GM18507 (cell line): ENCODE measurements at regions not wholly inside any gene's neighbourhood (a gene's known extent, or its start where the extent isn't known, plus 50 kb on each side); places are given as distances from the start of the nearest gene placed in this dataset.
"Not testable (repeated sequence)": the region's sequence is repeated elsewhere in the genome, so short reads cannot be mapped to it uniquely, and the experiment has no call there.

Source experiments
- DNase-seq: peaks from one replicate; pipeline ENCODE4 v3.0.0; 2011; ENCODE audit warnings: low read depth; ENCODE audit not compliant: insufficient read length; ENCODE audit errors: extremely low spot score
- FAIRE-seq: peaks from 2 replicates; lab custom pipeline; 2011; peaks lifted over from hg19 to GRCh38; lab: Jason Lieb, UNC

- FAIRE-seq = no peak
Measured at GRCh38 chr13:38017320-38017719, 147.7 kb upstream of the TRPC4 start.

GRCh38 chr13:38013676-38014075 lies 144.1 kb upstream of the TRPC4 start:
- no peak for FAIRE-seq
- no peak for DNase-seq

More at GRCh38 chr13:38017320-38017719, 147.7 kb upstream of the TRPC4 start:
- no peak for DNase-seq

GRCh38 chr13:38012096-38012495 lies 142.5 kb upstream of the TRPC4 start:
- FAIRE-seq = no peak

GRCh38 chr13:38008636-38009035 lies 139.1 kb upstream of the TRPC4 start:
- DNase-seq (no peak), FAIRE-seq (no peak)

More at GRCh38 chr13:38012096-38012495, 142.5 kb upstream of the TRPC4 start:
- DNase-seq = no peak

- no peak for DNase-seq
- no peak for FAIRE-seq
Measured at GRCh38 chr13:38002606-38003005, 133.0 kb upstream of the TRPC4 start.

- no peak for FAIRE-seq
Measured at GRCh38 chr13:37997641-37998040, 128.1 kb upstream of the TRPC4 start.

GRCh38 chr13:37995092-37995491 lies 125.5 kb upstream of the TRPC4 start:
- FAIRE-seq (no peak), DNase-seq (no peak)

More at GRCh38 chr13:37997641-37998040, 128.1 kb upstream of the TRPC4 start:
- no peak for DNase-seq

- FAIRE-seq = no peak
Measured at GRCh38 chr13:37986811-37987210, 117.2 kb upstream of the TRPC4 start.

GRCh38 chr13:37985281-37985680 lies 115.7 kb upstream of the TRPC4 start:
- FAIRE-seq (no peak), DNase-seq (no peak)

More at GRCh38 chr13:37986811-37987210, 117.2 kb upstream of the TRPC4 start:
- DNase-seq = no peak

- FAIRE-seq (no peak), DNase-seq (no peak)
Measured at GRCh38 chr13:37984357-37984756, 114.8 kb upstream of the TRPC4 start.

GRCh38 chr13:37981932-37982331 lies 112.4 kb upstream of the TRPC4 start:
- DNase-seq = no peak
- FAIRE-seq = no peak

- FAIRE-seq (no peak), DNase-seq (no peak)
Measured at GRCh38 chr13:37978680-37979079, 109.1 kb upstream of the TRPC4 start.

- FAIRE-seq = no peak
- DNase-seq = no peak
Measured at GRCh38 chr13:37968555-37968954, 99.0 kb upstream of the TRPC4 start.

- FAIRE-seq = no peak
- no peak for DNase-seq
Measured at GRCh38 chr13:37966266-37966665, 96.7 kb upstream of the TRPC4 start.

- FAIRE-seq (no peak), DNase-seq (no peak)
Measured at GRCh38 chr13:37960427-37960826, 90.9 kb upstream of the TRPC4 start.

GRCh38 chr13:37959284-37959683 lies 89.7 kb upstream of the TRPC4 start:
- FAIRE-seq = no peak

GRCh38 chr13:37956536-37956935 lies 87.0 kb upstream of the TRPC4 start:
- DNase-seq (no peak), FAIRE-seq (no peak)

More at GRCh38 chr13:37959284-37959683, 89.7 kb upstream of the TRPC4 start:
- no peak for DNase-seq

- not testable (repeated sequence) for FAIRE-seq, DNase-seq
Measured at GRCh38 chr13:37954597-37954996, 85.0 kb upstream of the TRPC4 start.

GRCh38 chr13:37954191-37954590 lies 84.6 kb upstream of the TRPC4 start:
- no peak for FAIRE-seq
- DNase-seq = no peak

GRCh38 chr13:37953696-37954095 lies 84.1 kb upstream of the TRPC4 start:
- no peak for FAIRE-seq
- no peak for DNase-seq

- FAIRE-seq = no peak
Measured at GRCh38 chr13:37950016-37950415, 80.4 kb upstream of the TRPC4 start.

More at GRCh38 chr13:37950016-37950415, 80.4 kb upstream of the TRPC4 start:
- no peak for DNase-seq
